ENCODE measurements at regions not wholly inside any gene's neighbourhood (a gene's known extent, or its start where the extent isn't known, plus 50 kb on each side); places are given as distances from the start of the nearest gene placed in this dataset.

DNA sequence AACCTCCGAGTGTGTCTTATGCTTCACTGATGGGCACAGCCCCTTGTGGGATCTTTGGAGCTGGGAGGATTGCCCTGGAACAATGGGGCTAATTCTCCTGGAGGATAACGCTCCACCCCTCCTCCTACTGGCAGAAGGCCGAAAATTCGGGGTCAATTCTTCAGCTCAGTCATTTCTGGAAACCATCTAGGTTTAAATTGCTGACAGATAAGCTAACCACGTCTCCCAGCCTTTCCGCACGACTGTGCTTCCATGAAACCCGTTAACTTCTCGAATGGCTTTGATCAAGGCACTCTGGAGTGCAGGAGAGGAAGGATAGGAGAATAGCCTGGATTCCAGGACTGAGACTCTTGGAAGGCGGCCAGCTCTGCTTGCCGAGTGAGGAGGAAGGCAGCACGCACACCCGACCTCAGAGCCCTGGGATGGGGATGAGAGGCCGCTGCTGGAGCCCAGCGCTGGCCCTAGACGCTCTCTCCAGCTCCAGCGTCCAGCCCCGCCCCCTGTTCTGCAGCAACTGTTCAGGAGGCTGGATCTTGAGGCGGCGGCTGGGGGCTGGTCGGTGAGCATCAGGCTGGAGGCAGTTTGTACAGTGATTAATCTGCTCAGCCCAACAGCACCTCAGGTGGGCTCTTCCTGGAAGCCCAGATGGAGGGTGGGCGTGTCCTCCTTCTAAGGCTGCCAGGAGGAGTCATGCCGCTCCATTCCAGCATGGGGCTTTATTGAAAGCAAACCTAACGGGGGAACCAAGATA is 176.7 kb upstream of the NCAM1 start:
- CTCF ChIA-PET: interaction anchor here (0.8 to 1.4 kb wide), 2 partner anchors 11 to 196 kb away, joined by 3 to 10 read pairs; no protein-coding TSS in a partner anchor
- TF ChIP-seq, protein P1, sequence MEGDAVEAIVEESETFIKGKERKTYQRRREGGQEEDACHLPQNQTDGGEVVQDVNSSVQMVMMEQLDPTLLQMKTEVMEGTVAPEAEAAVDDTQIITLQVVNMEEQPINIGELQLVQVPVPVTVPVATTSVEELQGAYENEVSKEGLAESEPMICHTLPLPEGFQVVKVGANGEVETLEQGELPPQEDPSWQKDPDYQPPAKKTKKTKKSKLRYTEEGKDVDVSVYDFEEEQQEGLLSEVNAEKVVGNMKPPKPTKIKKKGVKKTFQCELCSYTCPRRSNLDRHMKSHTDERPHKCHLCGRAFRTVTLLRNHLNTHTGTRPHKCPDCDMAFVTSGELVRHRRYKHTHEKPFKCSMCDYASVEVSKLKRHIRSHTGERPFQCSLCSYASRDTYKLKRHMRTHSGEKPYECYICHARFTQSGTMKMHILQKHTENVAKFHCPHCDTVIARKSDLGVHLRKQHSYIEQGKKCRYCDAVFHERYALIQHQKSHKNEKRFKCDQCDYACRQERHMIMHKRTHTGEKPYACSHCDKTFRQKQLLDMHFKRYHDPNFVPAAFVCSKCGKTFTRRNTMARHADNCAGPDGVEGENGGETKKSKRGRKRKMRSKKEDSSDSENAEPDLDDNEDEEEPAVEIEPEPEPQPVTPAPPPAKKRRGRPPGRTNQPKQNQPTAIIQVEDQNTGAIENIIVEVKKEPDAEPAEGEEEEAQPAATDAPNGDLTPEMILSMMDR (IDR thresholded peaks at IDR 0.05; ENCODE audit: insufficient read depth, low read length, missing control alignments): no peak
- no peak for DNase-seq (ENCODE audit: low read depth, low spot score)
- POLR2A ChIA-PET: no interaction called here
- H3K4me3 ChIP-seq (ENCODE audit: low read depth, low read length): no peak overlapping the region

DNA sequence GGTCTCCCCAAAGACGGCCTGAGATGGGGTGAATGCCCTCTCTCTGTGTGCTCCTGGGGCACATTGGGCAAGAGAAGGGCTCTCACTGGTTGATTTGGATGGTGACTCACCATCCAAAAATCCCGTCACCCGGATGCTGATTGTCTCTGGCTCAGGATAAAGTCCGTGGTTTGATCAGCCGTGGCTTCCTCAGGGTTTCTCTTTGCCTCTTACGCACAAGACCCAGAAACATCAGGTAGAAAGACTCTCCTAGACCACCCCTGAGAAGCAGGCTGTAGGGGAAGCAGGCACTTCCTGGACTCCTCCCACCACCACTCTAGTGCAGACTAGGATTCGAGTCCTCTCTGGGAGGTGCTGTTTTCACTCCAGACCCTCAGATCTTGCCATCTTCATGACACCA is 176.1 kb upstream of the NCAM1 start:
- ChIA-PET POLR2A (no interaction called here), CTCF (no interaction called here)
- DNase-seq (ENCODE audit: low read depth, low spot score): no peak
- H3K4me3 ChIP-seq (ENCODE audit: low read depth, low read length): no peak overlapping the region
- TF ChIP-seq, protein P1 (IDR thresholded peaks at IDR 0.05; ENCODE audit: insufficient read depth, low read length, missing control alignments): no peak

DNA sequence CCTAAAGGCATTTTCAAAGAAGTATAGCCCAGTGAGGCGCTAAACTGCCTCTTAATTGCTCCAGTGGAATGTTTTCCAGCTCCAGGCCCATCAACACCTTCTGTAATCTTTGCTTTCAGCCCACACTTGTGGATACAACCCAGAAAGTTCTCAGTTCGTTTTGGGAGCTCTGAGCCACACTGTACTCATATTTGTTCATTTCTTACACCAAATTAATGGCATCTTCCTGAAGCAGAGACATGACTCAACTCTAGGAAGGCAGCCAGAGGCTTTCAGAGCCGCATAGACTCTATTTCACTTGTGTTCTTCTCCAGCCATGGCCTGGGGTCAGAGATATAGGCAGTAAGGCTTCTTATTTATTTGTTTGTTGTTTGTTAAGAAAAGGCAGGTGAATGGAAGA is 175.5 kb upstream of the NCAM1 start:
- ChIA-PET CTCF (no interaction called here), POLR2A (no interaction called here)
- H3K4me3 ChIP-seq (ENCODE audit: low read depth, low read length): no peak overlapping the region
- no peak for DNase-seq (ENCODE audit: low read depth, low spot score)
- TF ChIP-seq, protein P1 (IDR thresholded peaks at IDR 0.05; ENCODE audit: insufficient read depth, low read length, missing control alignments): no peak

DNA sequence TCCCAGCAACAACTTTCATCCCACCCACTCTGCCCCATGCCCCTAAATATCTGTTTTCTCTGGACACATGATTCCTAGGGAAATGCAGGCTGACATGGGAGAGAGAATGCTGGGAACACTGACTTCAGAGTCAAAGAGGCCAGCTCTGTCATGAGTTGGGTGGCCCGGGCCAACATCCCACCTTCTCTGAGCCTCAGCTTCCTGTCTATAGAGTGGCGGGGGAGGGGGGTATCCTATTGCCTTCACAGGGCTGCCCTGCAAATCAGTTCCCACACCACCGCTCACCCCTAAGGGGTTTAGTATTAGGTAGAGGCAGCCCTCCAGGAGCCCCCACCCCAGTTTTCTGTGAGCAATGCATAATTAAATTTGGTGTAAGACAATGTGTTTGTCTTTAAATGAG is 175.0 kb upstream of the NCAM1 start:
- TF ChIP-seq, protein P1 (IDR thresholded peaks at IDR 0.05; ENCODE audit: insufficient read depth, low read length, missing control alignments): no peak
- ChIA-PET POLR2A (no interaction called here), CTCF (interaction anchor here (1.6 kb wide), 1 partner anchor 198 kb away, joined by 4 read pairs; no protein-coding TSS in a partner anchor)
- DNase-seq (ENCODE audit: low read depth, low spot score): no peak
- H3K4me3 ChIP-seq (ENCODE audit: low read depth, low read length): no peak overlapping the region

DNA sequence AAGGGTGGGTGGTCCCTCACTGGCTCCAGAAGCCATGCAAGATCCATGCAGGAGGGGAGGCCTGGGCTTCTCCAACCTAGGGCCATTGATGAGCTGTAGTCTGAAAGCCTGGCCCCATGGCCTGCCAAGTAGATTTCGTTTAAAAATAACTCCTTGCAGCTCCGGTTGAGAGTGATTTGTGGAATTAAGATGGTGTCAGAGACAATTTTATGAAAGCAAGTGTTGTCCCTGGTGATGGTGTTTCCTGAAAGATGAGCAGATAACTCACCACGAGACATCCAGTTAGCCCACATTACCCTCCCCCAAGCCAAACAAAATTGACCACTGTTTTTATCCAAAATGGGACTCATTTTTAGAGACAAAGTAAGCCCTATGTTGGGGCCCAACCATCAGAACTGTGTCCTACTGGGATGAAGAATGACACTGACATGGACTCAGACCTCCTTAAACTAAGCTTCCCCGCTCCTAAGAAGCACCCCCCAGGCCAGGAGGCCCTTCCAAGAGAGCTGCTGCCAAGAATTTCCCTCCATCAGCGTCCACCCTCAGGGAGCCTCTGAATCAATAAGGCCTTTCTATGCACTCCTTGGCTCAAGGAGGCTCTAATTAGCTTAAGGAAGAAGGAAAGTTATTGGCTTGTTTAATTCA is 174.2 kb upstream of the NCAM1 start:
- ChIA-PET CTCF (interaction anchor here (0.7 to 1.6 kb wide), 2 partner anchors 9 to 199 kb away, joined by 3 to 4 read pairs; no protein-coding TSS in a partner anchor), POLR2A (no interaction called here)
- TF ChIP-seq, protein P1 (IDR thresholded peaks at IDR 0.05; ENCODE audit: insufficient read depth, low read length, missing control alignments): no peak
- H3K4me3 ChIP-seq (ENCODE audit: low read depth, low read length): no peak overlapping the region
- no peak for DNase-seq (ENCODE audit: low read depth, low spot score)

DNA sequence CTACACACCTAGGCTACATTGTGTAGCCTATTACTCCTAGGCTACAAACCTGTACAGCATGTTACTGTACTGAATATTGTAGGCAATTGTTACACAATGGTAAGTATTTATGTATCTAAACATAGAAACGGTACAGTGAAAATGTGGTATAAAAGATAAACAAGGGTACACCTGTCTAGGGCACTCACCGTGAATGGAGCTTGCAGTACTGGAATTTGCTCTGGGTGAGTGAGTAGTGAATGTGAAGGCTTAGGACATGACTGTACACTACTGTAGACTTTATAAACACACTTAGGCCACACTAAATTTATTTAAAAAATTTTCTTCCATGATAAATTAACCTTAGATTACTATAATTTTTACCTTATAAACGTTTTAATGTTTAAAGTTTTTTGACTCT is 171.7 kb upstream of the NCAM1 start:
- no peak overlapping the region for H3K4me3 ChIP-seq (ENCODE audit: low read depth, low read length)
- TF ChIP-seq, protein P1 (IDR thresholded peaks at IDR 0.05; ENCODE audit: insufficient read depth, low read length, missing control alignments): no peak
- ChIA-PET CTCF (interaction anchor here (2.9 kb wide), 1 partner anchor 202 kb away, joined by 9 read pairs; no protein-coding TSS in a partner anchor), POLR2A (no interaction called here)
- DNase-seq (ENCODE audit: low read depth, low spot score): no peak
